ENCODE measurements at regions not wholly inside any gene's neighbourhood (a gene's known extent, or its start where the extent isn't known, plus 50 kb on each side); places are given as distances from the start of the nearest gene placed in this dataset.

GRCh38 chr16:85984231-85984880, 85.4 kb downstream of the IRF8 start:
- no peak for DNase-seq (ENCODE audit: low read depth)
- Histone ChIP-seq H3K27ac (ENCODE audit: low read depth, low read length) (no peak overlapping the region), H3K4me1 (ENCODE audit: insufficient read depth, low read length) (no peaks in the 10 kb centered on the region), H2AFZ (ENCODE audit: low read depth, low read length) (no peak overlapping the region), H3K36me3 (ENCODE audit: insufficient read depth, low read length) (no peaks in the 10 kb centered on the region), H3K4me3 (ENCODE audit: insufficient read depth, low read depth, low read length) (no peak overlapping the region), H3K79me2 (ENCODE audit: insufficient read depth, low read length) (no peaks in the 10 kb centered on the region), H3K9ac (ENCODE audit: low read length) (no peak overlapping the region), H4K20me1 (ENCODE audit: insufficient read depth, low read length) (no peaks in the 10 kb centered on the region), H3K4me2 (ENCODE audit: low read length) (no peak overlapping the region), H3K27me3 (ENCODE audit: insufficient read depth, low read length) (peaks cover 42% of the 10 kb centered on the region), H3K9me3 (ENCODE audit: insufficient read depth, low read depth, low read length) (no peaks in the 10 kb centered on the region)
- peaks cover 2% of the 10 kb centered on the region for H3K9me3 Mint-ChIP-seq (ENCODE audit: unreplicated experiment)
- no peak overlapping the region for H3K4me3 Mint-ChIP-seq (ENCODE audit: unreplicated experiment)
- H3K27me3 Mint-ChIP-seq (ENCODE audit: low read depth, unreplicated experiment), result peaks cover 61% of the 10 kb centered on the region
- FAIRE-seq, result no peak
- no peaks in the 10 kb centered on the region for H3K36me3 Mint-ChIP-seq (ENCODE audit: low read depth, unreplicated experiment)
- H3K4me1 Mint-ChIP-seq (ENCODE audit: low read depth, unreplicated experiment), result no peaks in the 10 kb centered on the region
- H3K27ac Mint-ChIP-seq (ENCODE audit: unreplicated experiment), result no peak overlapping the region
- TF ChIP-seq EZH2 (IDR thresholded peaks at IDR 0.05; ENCODE audit: insufficient read depth, low read length), result no peak
- TF ChIP-seq CTCF (IDR thresholded peaks at IDR 0.05; ENCODE audit: insufficient read depth, low read depth, low read length), result no peak

- H3K27me3 Mint-ChIP-seq (ENCODE audit: low read depth, unreplicated experiment), result peaks cover 64% of the 10 kb centered on the region
- H3K27ac ChIP-seq (ENCODE audit: low read depth, low read length), result no peak overlapping the region
Measured at GRCh38 chr16:85984947-85985451, 86.0 kb downstream of the IRF8 start.

More at GRCh38 chr16:85984947-85985451, 86.0 kb downstream of the IRF8 start:
- Histone ChIP-seq H3K27me3 (ENCODE audit: insufficient read depth, low read length) (peaks cover 43% of the 10 kb centered on the region), H3K4me1 (ENCODE audit: insufficient read depth, low read length) (no peaks in the 10 kb centered on the region), H3K9me3 (ENCODE audit: insufficient read depth, low read depth, low read length) (no peaks in the 10 kb centered on the region), H3K4me3 (ENCODE audit: insufficient read depth, low read depth, low read length) (no peak overlapping the region), H4K20me1 (ENCODE audit: insufficient read depth, low read length) (no peaks in the 10 kb centered on the region), H3K36me3 (ENCODE audit: insufficient read depth, low read length) (no peaks in the 10 kb centered on the region), H2AFZ (ENCODE audit: low read depth, low read length) (no peak overlapping the region), H3K4me2 (ENCODE audit: low read length) (no peak overlapping the region), H3K79me2 (ENCODE audit: insufficient read depth, low read length) (no peaks in the 10 kb centered on the region), H3K9ac (ENCODE audit: low read length) (no peak overlapping the region)
- TF ChIP-seq EZH2 (IDR thresholded peaks at IDR 0.05; ENCODE audit: insufficient read depth, low read length), result no peak
- no peak for TF ChIP-seq CTCF (IDR thresholded peaks at IDR 0.05; ENCODE audit: insufficient read depth, low read depth, low read length)
- Mint-ChIP-seq H3K4me3 (ENCODE audit: unreplicated experiment) (no peak overlapping the region), H3K36me3 (ENCODE audit: low read depth, unreplicated experiment) (no peaks in the 10 kb centered on the region), H3K4me1 (ENCODE audit: low read depth, unreplicated experiment) (peaks cover 5% of the 10 kb centered on the region), H3K9me3 (ENCODE audit: unreplicated experiment) (no peaks in the 10 kb centered on the region), H3K27ac (ENCODE audit: unreplicated experiment) (no peak overlapping the region)
- DNase-seq (ENCODE audit: low read depth) (no peak), FAIRE-seq (no peak)

All from astrocyte (in vitro differentiated cells and primary cell).